ENCODE measurements at regions not wholly inside any gene's neighbourhood (a gene's known extent, or its start where the extent isn't known, plus 50 kb on each side); places are given as distances from the start of the nearest gene placed in this dataset.

- TF ChIP-seq, protein P1, sequence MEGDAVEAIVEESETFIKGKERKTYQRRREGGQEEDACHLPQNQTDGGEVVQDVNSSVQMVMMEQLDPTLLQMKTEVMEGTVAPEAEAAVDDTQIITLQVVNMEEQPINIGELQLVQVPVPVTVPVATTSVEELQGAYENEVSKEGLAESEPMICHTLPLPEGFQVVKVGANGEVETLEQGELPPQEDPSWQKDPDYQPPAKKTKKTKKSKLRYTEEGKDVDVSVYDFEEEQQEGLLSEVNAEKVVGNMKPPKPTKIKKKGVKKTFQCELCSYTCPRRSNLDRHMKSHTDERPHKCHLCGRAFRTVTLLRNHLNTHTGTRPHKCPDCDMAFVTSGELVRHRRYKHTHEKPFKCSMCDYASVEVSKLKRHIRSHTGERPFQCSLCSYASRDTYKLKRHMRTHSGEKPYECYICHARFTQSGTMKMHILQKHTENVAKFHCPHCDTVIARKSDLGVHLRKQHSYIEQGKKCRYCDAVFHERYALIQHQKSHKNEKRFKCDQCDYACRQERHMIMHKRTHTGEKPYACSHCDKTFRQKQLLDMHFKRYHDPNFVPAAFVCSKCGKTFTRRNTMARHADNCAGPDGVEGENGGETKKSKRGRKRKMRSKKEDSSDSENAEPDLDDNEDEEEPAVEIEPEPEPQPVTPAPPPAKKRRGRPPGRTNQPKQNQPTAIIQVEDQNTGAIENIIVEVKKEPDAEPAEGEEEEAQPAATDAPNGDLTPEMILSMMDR (conservative IDR thresholded peaks at IDR 0.05), result no peak
- Histone ChIP-seq H3K27ac (ENCODE audit: insufficient read length, low read depth, low read length) (no peak overlapping the region), H2AK5ac (ENCODE audit: insufficient read length, low read length) (no peak overlapping the region), H3K4me2 (ENCODE audit: insufficient read depth, insufficient read length, low read length) (no peak overlapping the region), H3T11ph (ENCODE audit: low read length) (no peak overlapping the region), H2AFZ (ENCODE audit: low read length) (no peak overlapping the region), H3K79me1 (ENCODE audit: insufficient read depth, low read depth, low read length, poor library complexity, severe bottlenecking) (no peaks in the 10 kb centered on the region), H3K23me2 (ENCODE audit: insufficient read length, low read depth, low read length, poor library complexity, severe bottlenecking) (no peaks in the 10 kb centered on the region), H2BK5ac (ENCODE audit: insufficient read length, low read length) (no peak overlapping the region), H4K5ac (ENCODE audit: insufficient read length, low read depth, low read length) (no peak overlapping the region), H2BK15ac (ENCODE audit: low read depth, low read length) (no peak overlapping the region), H4K8ac (replicated peaks; ENCODE audit: insufficient read length, low read depth, low read length) (no peak overlapping the region), H3K27me3 (ENCODE audit: insufficient read depth, low read length) (no peaks in the 10 kb centered on the region), H4K20me1 (ENCODE audit: control insufficient read depth, insufficient read depth, insufficient read length) (no peaks in the 10 kb centered on the region), H3K14ac (ENCODE audit: insufficient read depth, low read length) (no peak overlapping the region), H3K79me2 (ENCODE audit: insufficient read depth, low read length) (no peaks in the 10 kb centered on the region), H2BK12ac (ENCODE audit: insufficient read length, low read depth, low read length) (no peak overlapping the region), H3K56ac (ENCODE audit: insufficient read length, low read depth, low read length) (no peak overlapping the region), H3K4me1 (ENCODE audit: insufficient read depth, low read length) (no peaks in the 10 kb centered on the region), H4K91ac (ENCODE audit: insufficient read length, low read depth, low read length) (no peak overlapping the region), H2BK120ac (ENCODE audit: low read depth, low read length, poor library complexity, severe bottlenecking) (no peak overlapping the region), H2BK20ac (ENCODE audit: low read depth, low read length, poor library complexity, severe bottlenecking) (no peak overlapping the region), H3K23ac (ENCODE audit: insufficient read length, low read depth, low read length) (no peak overlapping the region), H3K4ac (ENCODE audit: low read depth, low read length) (no peak overlapping the region), H3K9ac (ENCODE audit: extremely low read depth, insufficient read length, low read length) (no peak overlapping the region), H3K18ac (ENCODE audit: insufficient read length, low read depth, low read length) (no peak overlapping the region), H3K9me3 (ENCODE audit: control insufficient read depth, low read depth, low read length) (no peaks in the 10 kb centered on the region)
- Mint-ChIP-seq H3K27me3 (ENCODE audit: low read depth) (no peaks in the 10 kb centered on the region), H3K36me3 (ENCODE audit: insufficient read depth in 1 of 3, low read depth in 3 of 3) (no peaks in the 10 kb centered on the region), H3K27ac (no peak overlapping the region), H3K4me3 (no peak overlapping the region), H3K9me3 (no peaks in the 10 kb centered on the region), H3K4me1 (no peaks in the 10 kb centered on the region)
- DNase-seq, result no peak
- no CpG with 5 or more reads among the region's 3 CpGs for WGBS (ENCODE audit: extremely low coverage, insufficient read length, low lambda C conversion rate)
Measured at GRCh38 chr3:191030491-191030890, 168.0 kb upstream of the GMNC start.

Data from H9 (cell line).